Neural progenitor cell (in vitro differentiated cells): ENCODE measurements at regions not wholly inside any gene's neighbourhood (a gene's known extent, or its start where the extent isn't known, plus 50 kb on each side); places are given as distances from the start of the nearest gene placed in this dataset.

Source experiments
- CTCF ChIP-seq: fragments of 200-600 bp; sonication (generic); IDR thresholded peaks from 2 replicates; pipeline ENCODE4 v1.5.1; 2017; ENCODE audit warnings: antibody characterized with exemption, mild to moderate bottlenecking
- EZH2 ChIP-seq: fragments of 200-600 bp; sonication (generic); IDR thresholded peaks from 2 replicates; pipeline ENCODE4 v1.6.1; 2017; ENCODE audit warnings: antibody characterized with exemption, mild to moderate bottlenecking, moderate library complexity
- EZH2phosphoT487 ChIP-seq: fragments of 200-600 bp; sonication (generic); IDR thresholded peaks from 2 replicates; pipeline ENCODE4 v1.6.1; 2017; ENCODE audit warnings: antibody characterized with exemption

DNA sequence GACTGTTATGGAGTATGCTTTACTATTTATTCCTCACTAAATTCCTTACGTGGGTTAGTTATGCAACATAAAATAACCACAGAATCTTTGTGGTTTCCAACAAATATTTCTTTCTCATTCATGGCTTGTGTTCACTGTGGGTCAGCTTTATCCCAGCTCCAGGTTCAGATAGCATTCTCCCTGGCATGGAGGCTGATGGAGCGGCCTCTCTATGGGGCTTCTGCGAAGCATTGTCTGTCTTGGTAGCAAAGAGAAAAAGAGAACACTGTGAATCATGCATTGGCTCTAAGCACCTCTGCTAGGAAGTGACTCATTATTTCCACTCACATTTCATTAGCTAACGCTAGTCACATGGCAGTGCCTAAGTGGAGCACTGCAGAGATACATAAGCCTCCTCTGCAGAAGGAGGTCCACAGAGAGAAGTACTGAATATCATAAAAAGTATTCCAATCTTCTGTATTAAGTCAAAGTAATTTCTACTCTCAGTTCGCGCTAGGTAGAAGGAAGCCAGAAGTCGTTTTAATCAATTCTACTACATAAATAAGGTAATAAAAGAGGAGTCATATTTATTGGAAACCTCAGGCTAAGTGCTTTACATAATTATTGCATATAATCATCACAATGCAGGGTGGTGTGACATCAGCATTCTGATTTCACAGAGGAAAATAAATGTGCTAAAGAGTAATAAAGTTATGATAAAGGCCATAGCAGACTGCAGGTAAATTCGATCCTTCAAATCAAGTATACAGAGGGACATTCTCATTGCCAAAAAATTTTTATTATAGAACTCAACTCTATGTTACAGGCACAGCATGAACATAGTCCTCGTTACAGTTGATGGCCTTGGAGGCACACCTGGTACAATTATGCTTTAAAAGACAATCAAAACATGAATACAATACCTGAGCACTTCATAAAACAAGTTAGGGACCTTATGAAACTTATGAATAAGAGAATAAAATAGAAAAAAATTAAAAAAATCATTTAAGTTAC, 531.1 kb downstream of the CETN3 start:
- TF ChIP-seq CTCF (no peak), EZH2 (no peak), EZH2phosphoT487 (no peak)
